ENCODE measurements at regions not wholly inside any gene's neighbourhood (a gene's known extent, or its start where the extent isn't known, plus 50 kb on each side); places are given as distances from the start of the nearest gene placed in this dataset.

DNA sequence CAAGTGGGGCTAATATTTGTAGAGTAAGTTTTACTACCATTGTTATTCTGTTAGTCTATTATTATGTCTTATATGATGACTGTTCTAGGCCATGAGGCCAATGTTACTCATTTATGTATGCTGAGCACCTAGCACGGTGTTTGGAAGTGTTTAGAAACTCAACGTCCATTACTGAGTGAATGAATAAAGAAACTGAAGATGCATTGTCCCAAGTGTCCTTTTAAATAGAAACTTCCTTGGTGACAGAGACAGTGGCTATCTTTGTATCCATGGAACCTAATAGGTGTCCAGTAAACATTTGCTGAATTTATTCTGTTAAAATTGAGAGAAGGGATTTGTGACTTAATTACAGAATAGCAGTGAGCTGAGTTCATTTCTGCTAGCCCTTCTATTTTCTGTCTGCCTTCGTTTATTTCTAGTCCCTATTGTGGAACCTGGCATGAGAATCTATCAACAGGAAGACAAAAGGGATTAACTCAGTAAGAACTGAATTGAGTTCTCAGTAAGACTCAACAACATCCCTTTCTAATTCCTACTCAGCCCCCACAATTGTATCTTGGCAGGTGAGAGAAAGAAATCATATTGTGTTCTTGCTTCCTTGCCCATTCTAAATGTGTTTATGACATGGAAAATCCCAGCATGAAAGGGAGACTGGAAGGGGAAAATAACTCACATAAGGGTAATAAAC is 246.6 kb upstream of the LRRC3B start:
- no peak overlapping the region for H3K4me2 ChIP-seq (ENCODE audit: low read length)
- H3K9me3 ChIP-seq (ENCODE audit: low read length): no peaks in the 10 kb centered on the region
- no peak overlapping the region for H2AFZ ChIP-seq (ENCODE audit: low read depth, low read length)
- no peak overlapping the region for H3K27ac ChIP-seq (ENCODE audit: low read length)
- no peaks in the 10 kb centered on the region for H3K9me2 ChIP-seq (ENCODE audit: insufficient read depth, low read length)
- H3K79me2 ChIP-seq (replicated peaks; ENCODE audit: insufficient read depth, low read length): no peaks in the 10 kb centered on the region
- H4K20me1 ChIP-seq (ENCODE audit: insufficient read depth): no peaks in the 10 kb centered on the region
- H3K36me3 ChIP-seq (ENCODE audit: insufficient read depth, low read length): no peaks in the 10 kb centered on the region
- no peak overlapping the region for H3K4me3 ChIP-seq (ENCODE audit: low read length)
- no peaks in the 10 kb centered on the region for H3F3A ChIP-seq (ENCODE audit: insufficient read depth, low read length, poor library complexity, severe bottlenecking)
- H3K27me3 ChIP-seq (ENCODE audit: insufficient read depth, low read depth, low read length): no peaks in the 10 kb centered on the region
- no peak overlapping the region for H3K9ac ChIP-seq (ENCODE audit: low read length)
- TF ChIP-seq SMC3 (conservative IDR thresholded peaks at IDR 0.05; ENCODE audit: poor library complexity) (no peak), MXI1 (conservative IDR thresholded peaks at IDR 0.05; ENCODE audit: poor library complexity, severe bottlenecking) (no peak), POLR2AphosphoS5 (IDR thresholded peaks at IDR 0.05) (no peak), TAF1 (IDR thresholded peaks at IDR 0.05; ENCODE audit: low read depth) (no peak)
- TF ChIP-seq, protein P1, sequence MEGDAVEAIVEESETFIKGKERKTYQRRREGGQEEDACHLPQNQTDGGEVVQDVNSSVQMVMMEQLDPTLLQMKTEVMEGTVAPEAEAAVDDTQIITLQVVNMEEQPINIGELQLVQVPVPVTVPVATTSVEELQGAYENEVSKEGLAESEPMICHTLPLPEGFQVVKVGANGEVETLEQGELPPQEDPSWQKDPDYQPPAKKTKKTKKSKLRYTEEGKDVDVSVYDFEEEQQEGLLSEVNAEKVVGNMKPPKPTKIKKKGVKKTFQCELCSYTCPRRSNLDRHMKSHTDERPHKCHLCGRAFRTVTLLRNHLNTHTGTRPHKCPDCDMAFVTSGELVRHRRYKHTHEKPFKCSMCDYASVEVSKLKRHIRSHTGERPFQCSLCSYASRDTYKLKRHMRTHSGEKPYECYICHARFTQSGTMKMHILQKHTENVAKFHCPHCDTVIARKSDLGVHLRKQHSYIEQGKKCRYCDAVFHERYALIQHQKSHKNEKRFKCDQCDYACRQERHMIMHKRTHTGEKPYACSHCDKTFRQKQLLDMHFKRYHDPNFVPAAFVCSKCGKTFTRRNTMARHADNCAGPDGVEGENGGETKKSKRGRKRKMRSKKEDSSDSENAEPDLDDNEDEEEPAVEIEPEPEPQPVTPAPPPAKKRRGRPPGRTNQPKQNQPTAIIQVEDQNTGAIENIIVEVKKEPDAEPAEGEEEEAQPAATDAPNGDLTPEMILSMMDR (IDR thresholded peaks at IDR 0.05; ENCODE audit: poor library complexity, severe bottlenecking): no peak

DNA sequence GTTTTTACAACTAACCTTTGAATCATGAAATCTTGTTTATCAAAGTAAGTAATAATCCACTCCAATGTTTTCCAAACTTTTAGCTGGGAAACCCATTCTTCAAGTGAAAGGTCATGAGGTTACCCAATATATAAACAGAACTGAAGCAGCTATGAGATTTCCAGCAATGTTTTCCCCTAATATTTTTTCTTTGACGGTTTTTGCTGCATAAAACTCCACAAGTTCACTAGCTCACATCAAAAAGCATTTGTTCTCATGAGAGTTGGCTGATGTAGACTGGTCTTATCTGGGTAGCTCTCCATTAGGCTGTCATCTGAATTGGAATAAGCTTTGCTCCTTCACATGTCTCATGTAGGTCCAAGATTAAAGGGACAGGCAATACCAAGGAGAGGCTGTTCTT is 241.2 kb upstream of the LRRC3B start:
- Histone ChIP-seq H3K27me3 (ENCODE audit: insufficient read depth, low read depth, low read length) (no peaks in the 10 kb centered on the region), H4K20me1 (ENCODE audit: insufficient read depth) (no peaks in the 10 kb centered on the region), H3K9me2 (ENCODE audit: insufficient read depth, low read length) (no peaks in the 10 kb centered on the region), H3K36me3 (ENCODE audit: insufficient read depth, low read length) (no peaks in the 10 kb centered on the region), H3F3A (ENCODE audit: insufficient read depth, low read length, poor library complexity, severe bottlenecking) (no peaks in the 10 kb centered on the region), H3K4me2 (ENCODE audit: low read length) (no peak overlapping the region), H3K9ac (ENCODE audit: low read length) (no peak overlapping the region), H3K4me3 (ENCODE audit: low read length) (no peak overlapping the region), H3K9me3 (ENCODE audit: low read length) (no peaks in the 10 kb centered on the region), H3K79me2 (replicated peaks; ENCODE audit: insufficient read depth, low read length) (no peaks in the 10 kb centered on the region), H3K27ac (ENCODE audit: low read length) (no peak overlapping the region), H2AFZ (ENCODE audit: low read depth, low read length) (no peak overlapping the region)
- TF ChIP-seq MXI1 (conservative IDR thresholded peaks at IDR 0.05; ENCODE audit: poor library complexity, severe bottlenecking): no peak
- no peak for TF ChIP-seq RAD21 (conservative IDR thresholded peaks at IDR 0.05)
- TF ChIP-seq TAF1 (IDR thresholded peaks at IDR 0.05; ENCODE audit: low read depth): no peak
- TF ChIP-seq SMC3 (conservative IDR thresholded peaks at IDR 0.05; ENCODE audit: poor library complexity): no peak
- TF ChIP-seq, protein P1 (IDR thresholded peaks at IDR 0.05; ENCODE audit: poor library complexity, severe bottlenecking): no peak
- TF ChIP-seq, protein P2, sequence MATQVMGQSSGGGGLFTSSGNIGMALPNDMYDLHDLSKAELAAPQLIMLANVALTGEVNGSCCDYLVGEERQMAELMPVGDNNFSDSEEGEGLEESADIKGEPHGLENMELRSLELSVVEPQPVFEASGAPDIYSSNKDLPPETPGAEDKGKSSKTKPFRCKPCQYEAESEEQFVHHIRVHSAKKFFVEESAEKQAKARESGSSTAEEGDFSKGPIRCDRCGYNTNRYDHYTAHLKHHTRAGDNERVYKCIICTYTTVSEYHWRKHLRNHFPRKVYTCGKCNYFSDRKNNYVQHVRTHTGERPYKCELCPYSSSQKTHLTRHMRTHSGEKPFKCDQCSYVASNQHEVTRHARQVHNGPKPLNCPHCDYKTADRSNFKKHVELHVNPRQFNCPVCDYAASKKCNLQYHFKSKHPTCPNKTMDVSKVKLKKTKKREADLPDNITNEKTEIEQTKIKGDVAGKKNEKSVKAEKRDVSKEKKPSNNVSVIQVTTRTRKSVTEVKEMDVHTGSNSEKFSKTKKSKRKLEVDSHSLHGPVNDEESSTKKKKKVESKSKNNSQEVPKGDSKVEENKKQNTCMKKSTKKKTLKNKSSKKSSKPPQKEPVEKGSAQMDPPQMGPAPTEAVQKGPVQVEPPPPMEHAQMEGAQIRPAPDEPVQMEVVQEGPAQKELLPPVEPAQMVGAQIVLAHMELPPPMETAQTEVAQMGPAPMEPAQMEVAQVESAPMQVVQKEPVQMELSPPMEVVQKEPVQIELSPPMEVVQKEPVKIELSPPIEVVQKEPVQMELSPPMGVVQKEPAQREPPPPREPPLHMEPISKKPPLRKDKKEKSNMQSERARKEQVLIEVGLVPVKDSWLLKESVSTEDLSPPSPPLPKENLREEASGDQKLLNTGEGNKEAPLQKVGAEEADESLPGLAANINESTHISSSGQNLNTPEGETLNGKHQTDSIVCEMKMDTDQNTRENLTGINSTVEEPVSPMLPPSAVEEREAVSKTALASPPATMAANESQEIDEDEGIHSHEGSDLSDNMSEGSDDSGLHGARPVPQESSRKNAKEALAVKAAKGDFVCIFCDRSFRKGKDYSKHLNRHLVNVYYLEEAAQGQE (IDR thresholded peaks at IDR 0.05; ENCODE audit: borderline replicate concordance): no peak
- no peak for TF ChIP-seq POLR2AphosphoS5 (IDR thresholded peaks at IDR 0.05)
- no peak for TF ChIP-seq EP300 (conservative IDR thresholded peaks at IDR 0.05; ENCODE audit: poor library complexity, severe bottlenecking)
- TF ChIP-seq EZH2 (IDR thresholded peaks at IDR 0.05; ENCODE audit: borderline replicate concordance, insufficient read depth, low read length, poor library complexity, severe bottlenecking): no peak

All from neural cell (in vitro differentiated cells).